Activated CD4-positive, CD25-positive, alpha-beta regulatory T cell (primary cell): ENCODE measurements at regions not wholly inside any gene's neighbourhood (a gene's known extent, or its start where the extent isn't known, plus 50 kb on each side); places are given as distances from the start of the nearest gene placed in this dataset.
A peak's percentile ranks its signal among the peaks of the same experiment; 100 is the strongest.

Source experiments
- DNase-seq, 4 experiments: peaks; one replicate each; lab custom pipeline; 2025; lab: John Stamatoyannopoulos, UW

DNA sequence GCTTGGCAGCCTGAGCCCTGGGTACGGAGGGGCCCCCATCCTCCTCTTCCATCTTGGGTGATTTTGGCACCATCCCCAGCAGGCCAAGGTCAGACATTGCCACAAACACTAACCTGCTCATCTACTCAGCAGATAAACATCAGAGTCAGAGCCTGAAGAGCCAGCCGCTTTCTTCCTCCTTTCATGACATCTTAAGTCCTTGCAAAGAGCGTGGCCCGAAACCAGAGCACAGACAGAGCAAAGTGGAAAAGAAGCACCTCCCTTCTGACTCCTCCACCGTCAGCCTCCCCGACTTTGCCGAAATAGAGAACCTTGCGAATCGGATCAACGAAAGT lies 60.4 kb upstream of the RPH3AL start:
- DNase-seq: no peak

DNA sequence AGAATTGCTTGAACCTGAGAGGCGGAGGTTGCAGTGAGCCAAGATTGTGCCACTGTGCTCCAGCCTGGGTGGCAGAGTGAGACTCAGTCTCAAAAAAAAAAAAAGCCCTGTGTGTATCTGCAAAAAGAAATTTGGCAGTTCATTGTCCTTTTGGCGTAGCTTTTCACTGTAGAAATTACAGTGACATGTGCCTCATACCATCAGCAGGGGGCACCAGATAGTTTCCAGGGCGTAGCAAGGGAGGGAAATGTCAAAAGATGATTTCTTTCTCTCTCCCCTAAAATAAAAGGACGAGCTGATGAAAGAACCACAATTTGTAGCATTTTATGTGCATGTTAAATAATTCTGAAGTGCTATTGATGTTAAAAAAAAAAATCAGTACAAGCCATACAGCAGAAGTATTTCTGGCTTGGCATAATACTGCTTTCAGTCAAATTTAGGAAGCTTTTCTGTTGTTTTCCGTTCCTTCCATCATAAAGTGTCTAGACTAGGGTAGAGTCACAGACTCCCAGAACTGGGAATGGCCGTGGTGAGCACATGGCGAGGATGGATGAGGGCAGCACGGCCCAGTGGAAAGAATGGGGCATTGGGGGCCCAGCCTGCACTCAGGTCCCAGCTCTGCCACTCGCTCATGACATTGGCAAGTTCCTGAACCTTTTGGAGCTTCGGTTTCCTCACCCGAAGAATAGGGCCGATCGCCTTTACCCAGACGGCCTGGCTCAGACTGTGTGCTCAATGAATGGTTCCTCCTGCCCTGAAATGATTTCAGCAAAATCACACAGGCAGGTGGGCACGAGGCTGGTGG lies 59.8 kb upstream of the RPH3AL start:
- DNase-seq: peak in 3 of 4 experiments; percentile 28 to 51 (median 47)

GRCh38 chr17:411421-412120 lies 59.0 kb upstream of the RPH3AL start:
- no peak for DNase-seq

DNA sequence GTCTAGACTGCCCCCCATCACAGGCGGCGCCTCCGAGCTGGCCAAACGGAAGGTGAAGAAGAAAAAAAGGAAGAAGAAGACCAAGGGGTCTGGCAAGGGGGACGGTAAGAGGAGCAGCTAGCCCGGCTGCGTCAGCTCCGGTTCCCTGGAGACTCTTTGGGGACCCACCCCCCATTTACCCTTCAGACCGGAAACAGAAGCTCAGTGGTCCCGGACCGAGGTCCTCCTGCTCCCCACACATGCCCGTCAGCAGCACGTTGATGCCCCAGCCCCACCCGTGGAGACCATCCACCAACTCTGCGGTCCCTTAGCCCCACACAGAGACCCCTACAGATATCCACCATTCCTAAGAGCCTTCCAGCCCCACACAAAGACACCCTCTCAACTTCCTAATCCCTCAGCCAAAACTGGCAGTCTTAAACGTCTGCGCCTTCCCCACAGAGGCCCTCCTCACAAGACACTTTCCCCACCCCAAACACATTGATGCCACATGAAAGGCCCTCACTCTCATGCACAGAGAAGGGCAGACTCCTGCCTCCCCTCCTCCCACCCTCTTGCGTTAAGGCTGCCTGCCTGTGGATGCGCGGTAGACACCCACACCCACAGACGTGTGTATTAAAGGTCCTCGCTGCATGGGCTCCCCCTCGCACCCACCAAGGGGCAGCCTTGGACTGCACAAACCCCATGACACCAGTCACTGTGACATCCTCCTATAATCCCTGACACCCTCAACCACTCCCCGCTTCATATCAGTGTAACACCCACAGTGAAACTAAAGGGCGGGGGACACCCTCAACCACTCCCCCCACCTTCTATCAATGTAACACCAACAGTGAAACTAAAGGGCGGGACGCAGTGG lies 58.2 kb upstream of the RPH3AL start:
- DNase-seq: peak in 1 of 4 experiments; percentile 30

- DNase-seq: peak; percentile 96 to 99 (median 99)
These were observed 57.4 kb upstream of the RPH3AL start for GRCh38 chr17:409848-410542.

DNA sequence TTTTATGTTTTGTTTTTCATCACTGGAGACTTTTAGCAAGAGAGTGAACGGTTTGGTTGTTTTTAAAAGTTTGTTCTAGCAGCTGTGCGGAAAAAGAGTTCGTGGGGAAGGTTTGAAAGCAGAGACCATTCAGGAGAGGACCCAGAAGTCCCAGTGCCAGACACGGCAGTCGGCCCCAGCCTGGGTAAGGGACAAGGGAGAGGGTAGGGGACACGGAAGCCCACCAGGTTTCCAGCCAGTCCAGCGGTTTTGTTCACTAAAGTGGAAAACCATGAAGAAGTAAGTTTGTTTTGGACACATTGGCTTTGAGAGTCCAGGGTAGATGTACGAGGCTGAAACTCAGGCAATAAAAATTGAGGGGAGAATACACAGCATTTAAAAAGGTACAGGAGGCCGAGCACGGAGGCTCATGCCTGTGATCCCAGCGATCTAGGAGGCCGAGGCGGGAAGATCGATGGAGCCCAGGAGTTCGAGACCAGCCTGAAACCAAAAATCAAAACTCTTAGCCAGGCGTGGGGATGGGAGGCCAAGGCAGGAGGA lies 56.8 kb upstream of the RPH3AL start:
- no peak for DNase-seq

DNA sequence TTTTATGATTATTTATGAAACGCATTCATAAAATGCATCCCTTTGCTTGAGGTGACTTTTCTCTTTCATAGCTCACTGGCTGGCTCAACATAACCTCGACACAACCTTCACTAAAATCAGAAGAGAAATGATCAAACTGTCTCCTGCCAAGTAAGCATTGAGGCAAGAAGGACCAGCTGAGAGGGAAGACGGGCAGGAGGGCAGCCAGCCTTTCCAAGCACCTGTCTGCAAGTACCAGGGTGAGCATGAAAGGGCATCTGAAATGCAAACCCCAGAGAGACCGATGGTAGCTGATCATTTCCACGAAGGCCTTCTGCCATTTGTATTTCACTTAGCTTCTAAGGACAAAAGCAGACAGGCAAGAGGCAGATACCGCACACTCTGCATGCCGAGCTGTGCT lies 52.1 kb upstream of the RPH3AL start:
- DNase-seq: no peak
